ENCODE measurements at regions not wholly inside any gene's neighbourhood (a gene's known extent, or its start where the extent isn't known, plus 50 kb on each side); places are given as distances from the start of the nearest gene placed in this dataset.
A peak's percentile ranks its signal among the peaks of the same experiment; 100 is the strongest.
"Not testable (repeated sequence)": the region's sequence is repeated elsewhere in the genome, so short reads cannot be mapped to it uniquely, and the experiment has no call there.

- DNase-seq: no peak
Observed at GRCh38 chr7:68688416-68689086, 909.7 kb upstream of the AUTS2 start.

- no peak for DNase-seq
Observed at GRCh38 chr7:68689087-68689433, 909.2 kb upstream of the AUTS2 start.

GRCh38 chr7:68691261-68692216 lies 906.7 kb upstream of the AUTS2 start:
- DNase-seq: no peak

DNA sequence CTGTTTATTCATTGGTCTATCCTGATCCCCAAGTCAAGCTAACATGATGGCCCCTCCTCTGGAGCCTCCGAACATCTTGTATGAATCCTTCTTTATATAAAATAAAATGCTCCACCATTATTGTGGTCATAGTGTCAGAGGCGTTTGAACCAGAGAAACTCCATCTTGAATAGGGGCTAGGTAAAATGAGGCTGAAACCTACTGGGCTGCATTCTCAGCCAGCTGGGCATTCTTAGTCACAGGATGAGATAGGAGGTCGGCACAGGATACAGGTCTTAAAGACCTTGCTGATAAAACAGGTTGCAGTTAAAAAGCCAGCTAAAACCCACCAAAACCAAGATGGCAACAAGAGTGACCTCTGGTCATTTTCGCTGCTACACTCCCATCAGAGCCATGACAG lies 905.8 kb upstream of the AUTS2 start:
- no peak for DNase-seq

GRCh38 chr7:68694656-68695055 lies 903.6 kb upstream of the AUTS2 start:
- DNase-seq: no peak

DNA sequence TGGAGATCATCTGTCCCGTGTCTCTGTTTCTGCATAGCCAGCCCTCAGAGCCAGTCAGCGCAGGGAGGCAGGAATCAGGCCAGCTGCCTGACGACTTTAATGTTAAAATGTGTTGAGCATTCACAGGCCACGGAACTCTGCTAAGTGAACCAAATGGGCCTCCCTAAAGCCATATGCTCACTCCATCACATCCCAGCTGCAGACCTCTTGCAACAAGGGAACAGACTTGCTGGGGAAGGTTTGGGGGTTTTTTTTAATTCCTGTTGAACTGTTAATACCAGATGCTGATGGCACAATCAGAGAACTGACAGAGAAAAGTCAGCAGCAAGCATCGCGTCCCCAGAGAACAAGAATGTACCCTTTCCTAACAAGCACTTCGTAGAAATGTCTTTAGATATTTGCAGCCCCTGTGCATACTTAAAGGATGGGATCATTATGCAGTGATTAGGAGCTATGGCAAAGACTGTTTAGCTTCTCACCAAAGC lies 900.4 kb upstream of the AUTS2 start:
- DNase-seq: peak; percentile 98

GRCh38 chr7:68699090-68699711 lies 899.1 kb upstream of the AUTS2 start:
- DNase-seq: no peak

DNA sequence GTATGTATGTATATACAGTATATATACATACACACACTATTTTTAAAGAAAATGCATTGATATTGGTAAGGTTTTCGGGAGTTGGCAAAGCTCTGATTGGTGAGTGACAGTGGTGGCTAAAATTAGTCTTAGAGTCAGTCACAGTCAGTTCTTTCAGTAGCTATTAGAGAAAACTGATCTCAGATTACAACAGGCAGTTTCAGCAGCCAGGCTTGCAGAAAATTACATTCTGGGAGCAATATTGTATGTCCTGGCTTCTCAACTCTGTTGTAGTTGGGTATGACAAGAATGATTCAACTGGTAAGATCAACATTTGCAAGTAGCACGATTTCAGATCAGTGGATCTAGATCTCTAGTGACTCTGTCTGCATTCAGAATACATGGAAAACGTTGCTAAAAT lies 897.9 kb upstream of the AUTS2 start:
- DNase-seq: peak; percentile 60

DNA sequence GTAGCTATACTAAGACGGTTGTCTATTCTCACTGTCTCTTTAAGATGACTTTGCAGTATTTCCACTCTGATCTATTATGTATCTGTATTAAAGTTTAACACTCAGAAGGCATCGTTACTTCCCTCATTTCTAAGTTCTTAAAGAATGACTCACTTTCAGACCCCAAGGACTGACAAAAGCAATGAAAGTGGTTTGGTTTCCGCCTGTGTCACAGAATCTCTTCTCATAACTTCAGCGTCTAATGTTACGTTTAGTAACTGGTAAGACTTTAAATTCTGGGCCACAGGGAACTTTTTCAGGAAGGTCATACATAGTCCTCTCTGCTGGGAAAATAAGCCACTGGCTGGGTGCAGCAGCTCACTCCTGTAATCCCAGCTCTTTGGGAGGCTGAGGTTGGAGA lies 892.0 kb upstream of the AUTS2 start:
- no peak for DNase-seq

DNA sequence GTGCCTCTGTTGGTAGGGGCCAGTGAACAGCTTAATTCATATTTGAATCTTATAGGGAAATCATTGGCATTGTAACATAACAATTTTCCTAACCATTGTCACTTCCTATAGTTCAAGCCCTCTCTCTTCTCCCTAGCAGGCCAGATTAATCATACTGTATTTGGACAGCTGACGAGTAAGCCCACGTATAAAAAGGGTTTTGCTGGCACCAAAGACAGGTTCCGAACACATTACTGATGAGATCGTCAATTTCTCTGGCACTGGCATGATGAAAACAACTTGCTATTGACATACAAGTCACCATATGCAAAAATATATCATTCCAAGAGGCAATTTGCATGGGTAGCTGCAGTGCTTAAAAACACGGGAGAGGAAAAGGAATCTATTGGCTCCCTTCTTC lies 891.1 kb upstream of the AUTS2 start:
- DNase-seq: no peak

DNA sequence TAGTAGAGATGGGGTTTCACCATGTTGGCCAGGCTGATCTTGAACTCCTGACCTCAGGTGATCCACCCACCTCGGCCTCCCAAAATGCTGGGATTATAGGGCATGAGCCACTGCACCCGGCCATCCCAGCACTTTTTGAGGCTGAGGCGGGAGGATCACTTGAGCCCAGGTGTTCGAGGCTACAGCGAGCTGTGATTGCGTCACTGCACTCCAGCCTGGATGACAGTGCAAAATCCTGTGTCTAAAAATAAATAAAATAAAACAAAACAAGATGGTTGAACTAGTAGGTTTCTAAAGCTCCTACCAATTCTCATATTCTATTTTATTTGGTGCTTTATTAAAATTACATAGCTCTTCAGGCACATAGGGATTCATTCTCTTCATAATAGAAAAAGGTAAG lies 890.3 kb upstream of the AUTS2 start:
- no peak for DNase-seq

DNA sequence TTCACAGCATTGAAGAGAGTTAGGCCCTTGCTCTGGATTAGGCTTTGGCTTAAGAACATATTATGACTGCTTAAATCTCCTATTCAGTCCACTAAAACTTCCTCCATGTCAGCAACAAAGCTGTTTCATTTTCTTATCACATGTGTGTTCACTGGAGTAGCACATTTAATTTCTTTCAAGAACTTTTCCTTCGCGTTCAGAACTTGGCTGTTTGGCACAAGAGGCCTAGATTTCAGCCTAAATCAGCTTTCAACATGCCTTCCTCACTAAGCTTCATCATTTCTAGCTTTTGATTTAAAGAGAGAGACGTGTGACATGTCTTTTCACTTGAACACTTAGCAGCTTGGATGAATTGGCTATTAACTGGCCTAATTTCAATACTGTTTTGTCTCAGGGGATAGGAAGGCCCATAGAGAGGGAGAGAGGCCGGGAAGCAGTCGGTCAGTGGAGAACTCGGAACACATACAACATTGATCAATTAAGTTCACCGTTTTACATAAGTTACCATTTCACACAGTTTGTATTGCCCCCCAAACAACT lies 885.2 kb upstream of the AUTS2 start:
- DNase-seq: no peak

DNA sequence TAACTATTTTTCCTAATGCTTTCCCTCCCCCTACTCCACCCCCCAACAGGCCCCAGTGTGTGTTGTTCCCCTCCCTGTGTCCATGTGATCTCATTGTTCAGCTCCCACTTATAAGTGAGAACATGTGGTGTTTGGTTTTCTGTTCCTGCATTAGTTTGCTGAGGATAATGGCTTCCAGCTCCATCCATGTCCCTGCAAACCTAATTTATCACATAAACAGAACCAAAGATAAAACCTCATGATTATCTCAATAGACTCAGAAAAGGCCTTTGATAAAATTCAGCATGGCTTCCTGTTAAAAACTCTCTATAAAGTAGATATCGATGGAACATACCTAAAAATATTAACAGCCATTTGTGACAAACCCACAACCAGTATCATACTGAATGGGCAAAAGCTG lies 884.1 kb upstream of the AUTS2 start:
- not testable (repeated sequence) for DNase-seq

DNA sequence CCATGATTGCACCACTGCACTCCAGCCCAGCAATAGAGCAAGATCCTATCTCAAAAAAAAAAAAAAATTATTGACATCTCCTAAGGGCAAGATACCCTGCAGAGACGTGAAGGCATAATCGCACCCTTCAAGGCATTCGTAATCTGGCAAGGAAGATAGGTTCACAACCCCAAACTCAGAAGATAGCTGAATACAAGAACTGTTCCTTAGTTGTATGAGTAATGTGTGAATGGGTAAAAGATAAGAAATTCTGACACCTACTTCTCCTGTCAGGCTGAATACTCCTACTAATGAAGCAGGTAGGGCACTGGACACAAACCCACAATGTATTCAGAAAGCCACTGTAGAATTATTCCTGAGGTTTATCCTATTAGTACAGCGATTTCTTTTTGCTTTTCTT lies 882.4 kb upstream of the AUTS2 start:
- DNase-seq: no peak

GRCh38 chr7:68717176-68717575 lies 881.1 kb upstream of the AUTS2 start:
- no peak for DNase-seq

- DNase-seq: peak; percentile 86
Observed at GRCh38 chr7:68718097-68718551, 880.2 kb upstream of the AUTS2 start.

DNA sequence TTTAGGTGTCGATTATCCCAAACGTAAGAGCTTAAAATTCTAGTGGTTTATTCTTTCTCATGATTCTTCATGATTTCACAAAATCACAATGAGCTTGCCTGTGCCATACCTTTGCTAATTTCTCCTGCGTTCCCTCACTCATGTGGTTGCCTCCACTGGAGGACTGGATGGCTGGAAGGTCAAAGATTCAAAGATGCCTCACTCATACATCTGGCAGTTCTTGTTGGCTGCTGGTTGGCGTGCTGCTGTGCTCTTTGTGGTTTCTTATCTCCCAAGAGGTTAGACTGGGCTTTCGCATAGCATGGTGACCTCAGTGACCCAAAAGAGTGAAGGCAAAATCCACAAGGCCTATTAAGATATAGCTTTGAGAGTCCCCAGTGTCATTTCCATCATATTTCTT lies 877.6 kb upstream of the AUTS2 start:
- DNase-seq: no peak

DNA sequence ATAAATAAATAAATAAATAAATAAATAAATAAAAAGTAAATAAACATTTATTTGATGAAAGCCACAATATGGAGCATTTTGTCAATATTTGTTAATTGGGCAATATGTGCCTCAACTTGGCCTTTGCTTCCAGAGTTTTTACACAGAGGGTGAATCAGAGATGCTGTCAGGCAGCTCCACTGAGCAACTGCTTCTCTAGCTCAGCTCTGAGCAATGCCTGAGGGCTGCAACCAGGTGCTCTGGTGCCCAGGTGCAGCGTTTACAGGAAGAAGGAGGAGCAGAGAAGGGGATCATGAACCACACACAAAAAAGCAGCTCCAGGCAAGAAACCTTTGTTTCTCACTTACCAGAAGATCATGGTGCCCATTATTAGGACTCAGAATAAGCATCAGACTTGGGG lies 876.2 kb upstream of the AUTS2 start:
- DNase-seq: no peak

DNA sequence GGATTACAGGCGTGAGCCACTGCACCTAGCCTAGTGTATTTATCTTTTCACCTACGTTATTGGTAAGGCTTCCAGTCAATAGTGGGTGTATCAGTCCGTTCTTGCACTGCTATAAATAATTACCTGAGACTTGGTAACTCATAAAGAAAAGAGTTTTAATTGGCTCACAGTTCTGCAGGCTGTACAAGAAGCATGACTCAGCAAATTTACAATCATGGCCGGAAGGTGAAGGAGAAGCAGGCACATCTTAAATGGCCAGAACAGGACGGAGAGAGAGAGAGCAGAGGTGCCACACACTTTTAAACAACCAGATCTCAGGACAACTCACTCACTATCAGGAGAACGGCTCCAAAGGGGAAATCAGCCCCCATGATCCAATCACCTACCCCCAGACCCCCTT lies 873.3 kb upstream of the AUTS2 start:
- DNase-seq: no peak

DNA sequence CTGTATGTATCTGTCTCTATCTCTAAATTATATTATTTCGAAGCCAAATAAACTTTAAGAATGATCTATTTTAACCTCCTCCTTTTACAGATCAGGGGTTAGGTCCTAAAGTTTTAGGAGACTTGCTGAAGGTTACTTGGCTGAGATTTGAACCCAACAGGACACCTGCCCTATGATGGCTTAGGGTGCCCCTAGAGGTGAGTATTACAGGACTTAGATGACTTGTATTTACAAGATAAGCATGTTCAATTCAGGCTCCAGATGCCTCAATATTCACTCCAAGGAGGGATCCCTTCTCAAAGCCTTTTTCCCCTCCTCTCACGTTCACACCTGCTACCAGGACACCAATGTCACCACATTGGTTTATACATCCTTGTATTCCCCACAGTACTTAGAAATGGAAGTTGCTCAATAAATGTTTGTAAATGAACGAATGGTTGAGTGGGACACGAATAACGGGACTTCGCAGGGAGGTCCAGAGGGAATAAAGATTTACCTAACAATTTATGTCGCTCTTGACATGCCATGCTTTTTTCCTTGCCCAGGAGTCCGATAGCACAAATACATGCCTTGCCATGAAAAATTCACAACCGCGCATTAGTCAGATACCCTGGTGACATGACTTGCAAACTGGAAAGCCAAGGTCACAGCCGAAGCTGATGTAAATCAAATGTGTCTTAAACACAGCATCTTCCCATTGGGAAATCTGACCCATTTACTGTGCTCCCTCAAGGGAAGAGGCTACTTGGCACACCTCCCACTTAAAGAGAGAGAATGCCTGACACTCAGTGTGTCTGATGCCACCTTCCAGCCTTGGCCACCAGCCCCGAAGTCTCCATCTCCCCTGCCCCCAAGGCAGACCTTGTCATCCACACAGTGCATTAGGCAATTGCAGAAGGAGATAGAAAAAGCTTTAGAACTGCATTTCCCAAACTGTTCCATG lies 872.2 kb upstream of the AUTS2 start:
- no peak for DNase-seq

GRCh38 chr7:68728720-68729119 lies 869.6 kb upstream of the AUTS2 start:
- not testable (repeated sequence) for DNase-seq

DNA sequence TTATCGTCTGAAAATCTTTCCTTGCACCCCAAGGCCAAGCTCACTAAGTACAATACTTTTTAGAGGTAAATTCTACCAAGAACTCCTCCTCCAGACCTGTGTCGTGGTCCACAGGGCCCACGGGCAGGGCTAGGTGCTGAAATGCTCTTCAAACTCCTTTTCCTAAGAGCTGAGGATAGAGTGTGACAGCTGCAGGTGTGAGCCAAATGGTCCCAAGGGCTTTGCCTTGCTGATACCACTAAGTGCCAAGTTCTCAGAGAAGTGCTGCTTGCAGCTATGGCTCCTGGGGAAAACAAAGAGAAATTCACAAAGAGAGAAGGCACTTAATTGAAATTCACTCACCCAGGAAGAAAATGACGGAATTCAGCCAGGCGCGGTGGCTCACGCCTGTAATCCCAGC lies 868.9 kb upstream of the AUTS2 start:
- peak; percentile 97 for DNase-seq
